Stimulated activated CD8-positive, alpha-beta memory T cell treated with anti-CD3 and anti-CD28 coated beads, Interleukin-4, amount 100 ng/mL, for 1 hour (primary cell): ENCODE measurements at regions not wholly inside any gene's neighbourhood (a gene's known extent, or its start where the extent isn't known, plus 50 kb on each side); places are given as distances from the start of the nearest gene placed in this dataset.

ENCODE experiments used
- DNase-seq, 2 donors: peaks; one replicate each; pipeline ENCODE4 v3.0.0-alpha.2; 2020; ENCODE audit warnings: low read depth in 2 of 2, low spot score in 1 of 2

- no peak for DNase-seq
Observed at GRCh38 chr7:10238641-10239040, 735.0 kb upstream of the PHF14 start.

GRCh38 chr7:10239695-10240345 is 733.9 kb upstream of the PHF14 start:
- DNase-seq = no peak

GRCh38 chr7:10245406-10245805 is 728.3 kb upstream of the PHF14 start:
- DNase-seq = no peak

GRCh38 chr7:10257438-10257837 is 716.2 kb upstream of the PHF14 start:
- DNase-seq = no peak

GRCh38 chr7:10266976-10267375 is 706.7 kb upstream of the PHF14 start:
- DNase-seq = no peak

- no peak for DNase-seq
Observed at GRCh38 chr7:10268034-10268433, 705.6 kb upstream of the PHF14 start.

GRCh38 chr7:10282909-10283308 is 690.8 kb upstream of the PHF14 start:
- no peak for DNase-seq

GRCh38 chr7:10284001-10284400 is 689.7 kb upstream of the PHF14 start:
- DNase-seq = no peak

- DNase-seq = no peak
Observed at GRCh38 chr7:10299384-10299783, 674.3 kb upstream of the PHF14 start.

GRCh38 chr7:10300577-10300976 is 673.1 kb upstream of the PHF14 start:
- DNase-seq = no peak

- DNase-seq = no peak
Observed at GRCh38 chr7:10308276-10308675, 665.4 kb upstream of the PHF14 start.

GRCh38 chr7:10312942-10313341 is 660.7 kb upstream of the PHF14 start:
- DNase-seq = no peak

GRCh38 chr7:10315881-10316280 is 657.8 kb upstream of the PHF14 start:
- DNase-seq = no peak

- DNase-seq = no peak
Observed at GRCh38 chr7:10316488-10316887, 657.2 kb upstream of the PHF14 start.

GRCh38 chr7:10325395-10325794 is 648.3 kb upstream of the PHF14 start:
- no peak for DNase-seq

- DNase-seq = no peak
Observed at GRCh38 chr7:10343108-10343507, 630.6 kb upstream of the PHF14 start.

GRCh38 chr7:10346032-10346431 is 627.6 kb upstream of the PHF14 start:
- DNase-seq = no peak

- no peak for DNase-seq
Observed at GRCh38 chr7:10355816-10356215, 617.9 kb upstream of the PHF14 start.

- DNase-seq = no peak
Observed at GRCh38 chr7:10360050-10360449, 613.6 kb upstream of the PHF14 start.

- no peak for DNase-seq
Observed at GRCh38 chr7:10401793-10402192, 571.9 kb upstream of the PHF14 start.

- DNase-seq = no peak
Observed at GRCh38 chr7:10412422-10413019, 561.2 kb upstream of the PHF14 start.

GRCh38 chr7:10418985-10419384 is 554.7 kb upstream of the PHF14 start:
- no peak for DNase-seq

GRCh38 chr7:10429031-10429430 is 544.6 kb upstream of the PHF14 start:
- DNase-seq = no peak
